GM06990 (cell line): ENCODE measurements at regions not wholly inside any gene's neighbourhood (a gene's known extent, or its start where the extent isn't known, plus 50 kb on each side); places are given as distances from the start of the nearest gene placed in this dataset.
A peak's percentile ranks its signal among the peaks of the same experiment; 100 is the strongest.

Experiments used
- DNase-seq: peaks from one replicate; pipeline ENCODE4 v3.0.0-alpha.2; 2011; ENCODE audit not compliant: insufficient read length; ENCODE audit errors: extremely low read depth
- H3K27me3 ChIP-seq: replicated peaks from 2 replicates; pipeline ENCODE4 v1.6.0; 2011; ENCODE audit warnings: low read length; ENCODE audit not compliant: control insufficient read depth, insufficient read depth
- H3K36me3 ChIP-seq: 2 replicates; pipeline ENCODE4 v1.5.1; 2011; ENCODE audit warnings: low read length; ENCODE audit not compliant: control insufficient read depth, insufficient read depth
- H3K4me3 ChIP-seq: replicated peaks from 2 replicates; pipeline ENCODE4 v1.5.1; 2011; ENCODE audit warnings: low read depth, mild to moderate bottlenecking, control low read depth, low read length
- TF ChIP-seq, protein P1 (sequence below): IDR thresholded peaks from 2 replicates; pipeline ENCODE4 v1.5.1; 2011; ENCODE audit warnings: low read length, control low read depth, mild to moderate bottlenecking, inconsistent platforms; ENCODE audit not compliant: insufficient read depth, poor library complexity, severe bottlenecking

DNA sequence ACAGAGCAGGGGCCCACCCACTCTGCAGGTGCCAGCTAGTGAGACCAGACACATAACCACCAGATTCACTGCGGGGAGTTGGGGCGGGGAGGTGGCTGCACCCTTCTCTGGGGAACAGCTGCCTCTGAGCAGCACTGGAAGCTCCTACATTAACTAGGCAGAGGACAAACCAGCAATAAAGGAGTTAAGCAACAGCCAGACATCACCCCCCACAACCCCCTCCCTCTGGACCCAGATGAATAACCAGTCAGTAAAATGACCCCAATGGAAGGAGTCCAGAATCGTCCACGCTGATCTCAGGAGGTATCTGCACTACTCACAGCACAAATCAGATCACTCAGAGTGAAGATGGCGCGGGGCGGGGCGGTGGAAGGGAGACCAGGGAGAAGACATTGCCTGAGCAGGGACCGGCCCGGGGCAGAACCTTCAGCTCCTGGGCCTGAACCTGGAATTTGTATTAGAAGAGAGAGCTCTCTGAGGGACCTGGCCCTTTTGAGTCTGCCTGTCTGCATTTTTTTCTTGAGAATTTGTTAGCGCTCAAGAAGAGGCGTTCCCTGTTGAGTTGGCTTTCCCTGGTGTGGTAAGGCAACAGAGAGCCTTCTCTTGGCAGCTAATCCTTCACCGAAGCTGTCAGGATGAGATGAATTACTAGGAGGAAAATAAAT is 125.5 kb upstream of the NCAM1 start:
- TF ChIP-seq, protein P1, sequence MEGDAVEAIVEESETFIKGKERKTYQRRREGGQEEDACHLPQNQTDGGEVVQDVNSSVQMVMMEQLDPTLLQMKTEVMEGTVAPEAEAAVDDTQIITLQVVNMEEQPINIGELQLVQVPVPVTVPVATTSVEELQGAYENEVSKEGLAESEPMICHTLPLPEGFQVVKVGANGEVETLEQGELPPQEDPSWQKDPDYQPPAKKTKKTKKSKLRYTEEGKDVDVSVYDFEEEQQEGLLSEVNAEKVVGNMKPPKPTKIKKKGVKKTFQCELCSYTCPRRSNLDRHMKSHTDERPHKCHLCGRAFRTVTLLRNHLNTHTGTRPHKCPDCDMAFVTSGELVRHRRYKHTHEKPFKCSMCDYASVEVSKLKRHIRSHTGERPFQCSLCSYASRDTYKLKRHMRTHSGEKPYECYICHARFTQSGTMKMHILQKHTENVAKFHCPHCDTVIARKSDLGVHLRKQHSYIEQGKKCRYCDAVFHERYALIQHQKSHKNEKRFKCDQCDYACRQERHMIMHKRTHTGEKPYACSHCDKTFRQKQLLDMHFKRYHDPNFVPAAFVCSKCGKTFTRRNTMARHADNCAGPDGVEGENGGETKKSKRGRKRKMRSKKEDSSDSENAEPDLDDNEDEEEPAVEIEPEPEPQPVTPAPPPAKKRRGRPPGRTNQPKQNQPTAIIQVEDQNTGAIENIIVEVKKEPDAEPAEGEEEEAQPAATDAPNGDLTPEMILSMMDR: no peak
- peaks cover 3% of the 10 kb centered on the region; the same call in 1 of the 2 replicates for H3K27me3 ChIP-seq
- H3K4me3 ChIP-seq: no peak overlapping the region
- no peaks in the 10 kb centered on the region for H3K36me3 ChIP-seq
- no peak for DNase-seq

DNA sequence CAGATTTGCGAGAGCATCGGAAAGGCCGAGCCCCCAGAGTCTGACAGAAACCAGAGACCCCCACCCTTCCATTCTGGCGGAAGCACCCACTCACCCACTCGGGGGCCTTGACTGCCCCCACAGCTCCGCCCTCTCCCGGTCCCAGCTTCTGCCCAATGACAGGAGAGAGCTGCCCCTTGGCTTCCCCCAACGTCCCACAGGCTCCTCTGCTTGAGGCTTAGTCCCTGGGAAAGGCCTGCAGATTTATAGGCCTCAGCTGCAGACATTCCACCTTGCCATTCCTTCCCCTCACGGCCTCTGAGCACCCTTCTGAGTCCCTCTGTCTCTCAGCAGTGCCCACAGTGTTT is 125.0 kb upstream of the NCAM1 start:
- DNase-seq: no peak
- Histone ChIP-seq H3K27me3 (peaks cover 1% of the 10 kb centered on the region; the same call in 1 of the 2 replicates), H3K4me3 (no peak overlapping the region), H3K36me3 (no peaks in the 10 kb centered on the region)
- TF ChIP-seq, protein P1: no peak

DNA sequence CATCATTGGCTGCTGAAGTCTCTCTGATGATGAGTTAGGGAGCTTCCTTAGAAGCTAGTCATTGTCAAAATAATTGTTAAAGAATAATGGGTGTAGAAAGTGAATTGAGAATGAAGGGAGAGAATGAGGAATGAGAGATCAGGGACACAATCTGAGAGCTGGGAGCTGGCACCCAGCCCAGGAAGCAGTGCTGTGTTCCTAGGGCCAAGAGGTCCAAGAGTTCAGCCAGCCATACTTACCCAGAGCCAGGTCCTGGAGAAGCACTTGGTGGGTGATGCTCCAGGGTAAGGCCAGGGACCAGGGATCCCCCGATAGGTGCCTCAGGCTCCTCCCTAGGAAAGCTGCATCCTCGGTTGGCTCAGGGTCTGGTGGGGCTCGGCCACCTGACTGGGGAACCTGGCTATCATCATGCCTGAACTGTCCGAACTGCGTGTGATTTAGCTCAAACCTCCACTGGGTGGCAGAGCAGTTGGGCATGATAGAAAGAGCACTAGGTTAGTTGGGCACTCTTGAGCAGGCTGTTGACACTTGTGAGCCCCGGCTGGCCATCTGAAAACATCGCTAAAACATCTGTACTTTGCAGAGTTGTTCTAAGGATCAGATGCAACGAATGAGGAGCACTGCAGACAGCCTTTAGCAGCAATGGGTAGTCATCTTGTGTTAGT is 123.9 kb upstream of the NCAM1 start:
- TF ChIP-seq, protein P1: peak; percentile 21
- no peak overlapping the region for H3K4me3 ChIP-seq
- no peak for DNase-seq
- no peaks in the 10 kb centered on the region for H3K36me3 ChIP-seq
- peaks cover 1% of the 10 kb centered on the region; the same call in 1 of the 2 replicates for H3K27me3 ChIP-seq

DNA sequence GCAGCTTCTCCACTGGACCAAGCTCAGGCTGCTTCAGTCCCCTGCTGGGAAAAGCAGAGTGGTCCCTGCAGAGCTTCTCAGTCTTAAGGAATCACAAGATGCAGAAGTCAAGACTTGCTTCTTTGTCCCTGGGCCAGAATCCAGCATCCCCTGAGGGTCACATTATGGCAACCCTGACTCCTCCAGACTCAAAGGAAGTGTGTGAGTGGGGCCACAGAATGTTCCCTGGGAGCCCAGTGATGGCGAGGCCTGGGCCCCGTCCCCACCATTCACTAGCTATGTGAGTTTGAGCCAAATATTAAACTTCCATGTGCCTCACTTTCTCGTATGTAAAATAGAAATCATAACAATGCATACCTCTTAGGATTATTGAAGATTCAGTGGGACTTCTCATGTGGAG is 122.2 kb upstream of the NCAM1 start:
- TF ChIP-seq, protein P1: no peak
- no peak for DNase-seq
- peaks cover 1% of the 10 kb centered on the region; the same call in 1 of the 2 replicates for H3K27me3 ChIP-seq
- H3K36me3 ChIP-seq: no peaks in the 10 kb centered on the region
- no peak overlapping the region for H3K4me3 ChIP-seq

DNA sequence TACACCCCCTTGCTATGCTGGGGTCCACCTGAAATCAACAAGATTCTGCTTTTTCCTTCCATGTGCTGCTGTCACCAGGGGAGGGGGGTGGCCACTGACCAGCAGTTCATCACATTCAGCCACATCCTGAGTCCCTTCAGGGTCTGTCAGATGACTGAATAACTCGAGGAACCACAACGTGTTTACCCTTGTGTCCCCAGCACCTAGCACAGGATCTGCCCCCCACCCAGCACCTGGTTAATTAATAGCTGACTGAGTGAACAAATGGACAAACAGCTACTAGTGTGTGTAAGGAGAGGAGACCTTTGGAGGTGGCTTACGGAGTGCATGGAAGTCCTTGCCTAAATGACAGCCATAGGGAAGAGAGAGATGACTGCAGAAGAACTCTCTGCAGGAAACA is 119.5 kb upstream of the NCAM1 start:
- Histone ChIP-seq H3K36me3 (no peaks in the 10 kb centered on the region), H3K4me3 (no peak overlapping the region), H3K27me3 (no peaks in the 10 kb centered on the region)
- DNase-seq: no peak
- TF ChIP-seq, protein P1: no peak
